Lung (tissue), 11 donors: ENCODE measurements at regions not wholly inside any gene's neighbourhood (a gene's known extent, or its start where the extent isn't known, plus 50 kb on each side); places are given as distances from the start of the nearest gene placed in this dataset.

ENCODE experiments used
- ATAC-seq: fragments of 200-7000 bp; cut with Tn5 transposase; one replicate; pipeline ENCODE4 v1.9.1; 2020; ENCODE audit warnings: moderate number of reproducible peaks; ENCODE audit not compliant: insufficient read depth, low FRiP score
- DNase-seq, 3 donors: peaks; one replicate each; pipeline ENCODE4 v3.0.0-alpha.2; 2013 to 2017
- H3K27ac ChIP-seq, 2 donors: one replicate each; pipeline ENCODE4 v1.5.1; 2013; ENCODE audit warnings: mild to moderate bottlenecking in 2 of 2, moderate library complexity in 2 of 2, control low read depth in 1 of 2, inconsistent platforms in 1 of 2, low read depth in 1 of 2, low read length in 1 of 2
- H3K27me3 ChIP-seq, 3 donors: one replicate each; pipeline ENCODE4 v1.5.1; 2013; ENCODE audit warnings: low read length in 2 of 3; ENCODE audit not compliant: control insufficient read depth in 3 of 3, insufficient read depth in 3 of 3
- H3K36me3 ChIP-seq, 4 donors: one replicate each; pipeline ENCODE4 v1.5.1; 2013; ENCODE audit warnings: low read length in 4 of 4, mild to moderate bottlenecking in 1 of 4, moderate library complexity in 1 of 4; ENCODE audit not compliant: control insufficient read depth in 4 of 4, insufficient read depth in 4 of 4
- H3K4me1 ChIP-seq, 5 donors: one replicate each; pipeline ENCODE4 v1.5.1; 2013; ENCODE audit warnings: low read length in 5 of 5, mild to moderate bottlenecking in 2 of 5, moderate library complexity in 1 of 5; ENCODE audit not compliant: control insufficient read depth in 5 of 5, insufficient read depth in 5 of 5
- H3K4me3 ChIP-seq: one replicate; pipeline ENCODE4 v1.5.1; 2013; ENCODE audit warnings: mild to moderate bottlenecking, control low read depth, moderate library complexity
- H3K9ac ChIP-seq, 2 donors: one replicate each; pipeline ENCODE4 v1.5.1; 2013; ENCODE audit warnings: low read length in 2 of 2, control low read depth in 1 of 2; ENCODE audit not compliant: insufficient read depth in 1 of 2
- H3K9me3 ChIP-seq, 4 donors: one replicate each; pipeline ENCODE4 v1.5.1; 2013; ENCODE audit warnings: low read length in 3 of 4, mild to moderate bottlenecking in 1 of 4, moderate library complexity in 1 of 4; ENCODE audit not compliant: control insufficient read depth in 4 of 4, insufficient read depth in 3 of 4
- WGBS, 2 donors: extraction: QIAGEN DNeasy Blood & Tissue Kit; methylation state at CpG; one replicate each; pipeline ENCODE4 v1.1.7; 2013; 5-methylcytosine and 5-hydroxymethylcytosine counted together
- TF ChIP-seq, protein P1 (sequence below): IDR thresholded peaks from 2 replicates; pipeline ENCODE4 v1.5.1; 2012; ENCODE audit warnings: mild to moderate bottlenecking; ENCODE audit errors: control extremely low read depth, extremely low read depth
- donor health status: control.
- donor health status: control.
- donor health status: Bipolar disorder and iron deficiency.
- donor health status: healthy.
- donor health status: DM: yes; HTN: yes; CAD: no.

DNA sequence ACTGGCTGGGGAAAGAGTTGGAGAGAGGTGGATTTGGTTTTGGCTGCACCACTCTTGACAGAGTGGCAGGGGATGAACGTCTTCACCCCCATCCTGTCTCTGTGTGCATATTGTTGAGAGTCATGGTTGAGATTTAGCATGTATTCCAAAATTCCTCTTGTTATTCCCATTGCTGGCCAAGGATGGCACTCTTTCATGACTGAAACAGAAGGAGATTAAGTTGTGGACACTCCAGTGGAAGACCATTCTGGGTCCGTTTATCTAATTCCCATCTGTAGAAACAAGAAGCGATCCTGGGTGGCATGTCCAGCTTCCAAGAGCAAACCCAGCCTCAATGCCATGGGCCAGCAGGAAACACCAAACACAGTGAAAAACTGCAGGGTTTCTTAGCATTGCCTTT is 469.0 kb upstream of the IGFBP3 start:
- ATAC-seq (no peak), DNase-seq (no peak)
- Histone ChIP-seq H3K27ac (no peak overlapping the region), H3K36me3 (no peaks in the 10 kb centered on the region), H3K4me1 (peaks cover 0 to 2% (median 0%) of the 10 kb centered on the region in 5 donors), H3K9me3 (peaks cover 0 to 4% (median 0%) of the 10 kb centered on the region in 4 donors), H3K27me3 (no peaks in the 10 kb centered on the region), H3K9ac (no peak overlapping the region), H3K4me3 (no peak overlapping the region)
- TF ChIP-seq, protein P1, sequence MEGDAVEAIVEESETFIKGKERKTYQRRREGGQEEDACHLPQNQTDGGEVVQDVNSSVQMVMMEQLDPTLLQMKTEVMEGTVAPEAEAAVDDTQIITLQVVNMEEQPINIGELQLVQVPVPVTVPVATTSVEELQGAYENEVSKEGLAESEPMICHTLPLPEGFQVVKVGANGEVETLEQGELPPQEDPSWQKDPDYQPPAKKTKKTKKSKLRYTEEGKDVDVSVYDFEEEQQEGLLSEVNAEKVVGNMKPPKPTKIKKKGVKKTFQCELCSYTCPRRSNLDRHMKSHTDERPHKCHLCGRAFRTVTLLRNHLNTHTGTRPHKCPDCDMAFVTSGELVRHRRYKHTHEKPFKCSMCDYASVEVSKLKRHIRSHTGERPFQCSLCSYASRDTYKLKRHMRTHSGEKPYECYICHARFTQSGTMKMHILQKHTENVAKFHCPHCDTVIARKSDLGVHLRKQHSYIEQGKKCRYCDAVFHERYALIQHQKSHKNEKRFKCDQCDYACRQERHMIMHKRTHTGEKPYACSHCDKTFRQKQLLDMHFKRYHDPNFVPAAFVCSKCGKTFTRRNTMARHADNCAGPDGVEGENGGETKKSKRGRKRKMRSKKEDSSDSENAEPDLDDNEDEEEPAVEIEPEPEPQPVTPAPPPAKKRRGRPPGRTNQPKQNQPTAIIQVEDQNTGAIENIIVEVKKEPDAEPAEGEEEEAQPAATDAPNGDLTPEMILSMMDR: no peak
- WGBS, 2 donors: 85% methylated on average over 3 of the region's 3 CpGs

DNA sequence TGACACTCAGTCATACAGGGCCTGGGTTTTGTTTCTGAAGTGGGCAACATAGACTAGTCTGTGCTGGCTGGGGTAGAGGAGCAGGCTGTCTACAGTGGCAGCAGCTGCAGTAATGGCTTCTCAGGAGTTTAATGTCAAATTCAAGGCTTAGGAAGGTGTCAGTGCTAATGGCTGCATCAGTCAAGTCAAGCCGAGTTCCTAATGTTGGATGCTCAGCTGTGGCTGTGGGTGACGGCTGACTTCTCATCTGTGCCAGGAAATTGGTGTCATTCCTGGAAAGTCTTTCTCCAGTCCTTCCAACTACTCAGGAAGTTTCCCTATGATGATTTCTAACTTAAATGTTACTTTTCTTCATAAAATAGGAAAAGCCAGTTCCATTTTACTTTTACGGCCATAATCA is 468.1 kb upstream of the IGFBP3 start:
- DNase-seq (no peak), ATAC-seq (no peak)
- peaks cover 0 to 4% (median 0%) of the 10 kb centered on the region in 4 donors for H3K9me3 ChIP-seq
- TF ChIP-seq, protein P1: no peak
- no peak overlapping the region for H3K4me3 ChIP-seq
- no peak overlapping the region for H3K9ac ChIP-seq
- H3K4me1 ChIP-seq: peaks cover 0 to 2% (median 0%) of the 10 kb centered on the region in 5 donors
- H3K27ac ChIP-seq: no peak overlapping the region
- 83 to 89% methylated on average over 3 of the region's 3 CpGs for WGBS, 2 donors
- no peaks in the 10 kb centered on the region for H3K36me3 ChIP-seq
- no peaks in the 10 kb centered on the region for H3K27me3 ChIP-seq

GRCh38 chr7:46387646-46388045 is 466.6 kb upstream of the IGFBP3 start:
- no peak for DNase-seq
- Histone ChIP-seq H3K27me3 (no peaks in the 10 kb centered on the region), H3K4me1 (no peaks in the 10 kb centered on the region), H3K4me3 (no peak overlapping the region), H3K27ac (no peak overlapping the region), H3K9me3 (peaks cover 0 to 4% (median 0%) of the 10 kb centered on the region in 4 donors), H3K36me3 (no peaks in the 10 kb centered on the region), H3K9ac (no peak overlapping the region)
- TF ChIP-seq, protein P1: no peak
- 65 to 71% methylated on average over 1 of the region's 1 CpG for WGBS, 2 donors
- no peak for ATAC-seq
